Glutamatergic neuron (in vitro differentiated cells): ENCODE measurements at regions not wholly inside any gene's neighbourhood (a gene's known extent, or its start where the extent isn't known, plus 50 kb on each side); places are given as distances from the start of the nearest gene placed in this dataset.

Source experiments
- DNase-seq: peaks from one replicate; pipeline ENCODE4 v3.0.0; 2022
- H3K27ac Mint-ChIP-seq: one replicate; pipeline ENCODE4 v1.8.0; 2020; ENCODE audit warnings: mild to moderate bottlenecking, mixed read lengths, inconsistent platforms; ENCODE audit not compliant: unreplicated experiment
- H3K27me3 Mint-ChIP-seq: one replicate; pipeline ENCODE4 v1.8.0; 2020; ENCODE audit warnings: mild to moderate bottlenecking, moderate library complexity, mixed read lengths, inconsistent platforms; ENCODE audit not compliant: unreplicated experiment
- H3K36me3 Mint-ChIP-seq: one replicate; pipeline ENCODE4 v1.8.0; 2020; ENCODE audit warnings: mild to moderate bottlenecking, mixed read lengths, inconsistent platforms; ENCODE audit not compliant: unreplicated experiment
- H3K4me1 Mint-ChIP-seq: one replicate; pipeline ENCODE4 v1.8.0; 2020; ENCODE audit warnings: mild to moderate bottlenecking, low read depth, mixed read lengths, inconsistent platforms; ENCODE audit not compliant: unreplicated experiment
- H3K4me3 Mint-ChIP-seq: one replicate; pipeline ENCODE4 v1.8.0; 2020; ENCODE audit warnings: mild to moderate bottlenecking, mixed read lengths, inconsistent platforms; ENCODE audit not compliant: unreplicated experiment
- H3K9me3 Mint-ChIP-seq: one replicate; pipeline ENCODE4 v1.8.0; 2020; ENCODE audit warnings: mild to moderate bottlenecking, moderate library complexity, mixed read lengths, inconsistent platforms; ENCODE audit not compliant: unreplicated experiment
- TF ChIP-seq, protein P1 (sequence below): fragments of 200-600 bp; sonication (generic); IDR thresholded peaks from one replicate; pipeline ENCODE4 v1.5.0; 2021; ENCODE audit not compliant: partially characterized antibody, unreplicated experiment

DNA sequence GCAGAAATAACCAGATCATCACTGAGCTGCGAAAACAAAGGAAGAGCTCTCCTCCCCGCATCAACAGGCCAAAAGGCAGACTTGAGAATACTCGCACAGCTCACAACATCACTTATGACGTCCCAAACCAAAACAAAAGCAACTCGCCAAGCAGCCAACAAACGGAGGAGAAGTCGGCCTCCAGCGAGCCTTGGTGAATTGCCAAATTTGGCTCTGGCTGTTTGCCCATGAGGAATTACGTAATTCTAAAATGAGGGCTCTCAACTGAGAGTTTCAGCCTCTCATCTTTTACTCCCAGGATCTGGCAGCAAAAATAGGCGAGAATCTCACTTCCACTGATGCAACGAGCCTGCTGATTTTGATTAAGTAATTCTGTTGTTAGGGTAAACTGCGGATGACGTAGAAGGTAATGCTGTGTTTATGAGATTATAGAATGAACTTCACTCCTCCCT lies 51.7 kb upstream of the SEMA6A start:
- peaks cover 2% of the 10 kb centered on the region for H3K4me1 Mint-ChIP-seq
- DNase-seq = no peak
- H3K4me3 Mint-ChIP-seq = no peak overlapping the region
- H3K36me3 Mint-ChIP-seq = no peaks in the 10 kb centered on the region
- no peak overlapping the region for H3K27ac Mint-ChIP-seq
- peaks cover 1% of the 10 kb centered on the region for H3K27me3 Mint-ChIP-seq
- TF ChIP-seq, protein P1, sequence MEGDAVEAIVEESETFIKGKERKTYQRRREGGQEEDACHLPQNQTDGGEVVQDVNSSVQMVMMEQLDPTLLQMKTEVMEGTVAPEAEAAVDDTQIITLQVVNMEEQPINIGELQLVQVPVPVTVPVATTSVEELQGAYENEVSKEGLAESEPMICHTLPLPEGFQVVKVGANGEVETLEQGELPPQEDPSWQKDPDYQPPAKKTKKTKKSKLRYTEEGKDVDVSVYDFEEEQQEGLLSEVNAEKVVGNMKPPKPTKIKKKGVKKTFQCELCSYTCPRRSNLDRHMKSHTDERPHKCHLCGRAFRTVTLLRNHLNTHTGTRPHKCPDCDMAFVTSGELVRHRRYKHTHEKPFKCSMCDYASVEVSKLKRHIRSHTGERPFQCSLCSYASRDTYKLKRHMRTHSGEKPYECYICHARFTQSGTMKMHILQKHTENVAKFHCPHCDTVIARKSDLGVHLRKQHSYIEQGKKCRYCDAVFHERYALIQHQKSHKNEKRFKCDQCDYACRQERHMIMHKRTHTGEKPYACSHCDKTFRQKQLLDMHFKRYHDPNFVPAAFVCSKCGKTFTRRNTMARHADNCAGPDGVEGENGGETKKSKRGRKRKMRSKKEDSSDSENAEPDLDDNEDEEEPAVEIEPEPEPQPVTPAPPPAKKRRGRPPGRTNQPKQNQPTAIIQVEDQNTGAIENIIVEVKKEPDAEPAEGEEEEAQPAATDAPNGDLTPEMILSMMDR = no peak
- no peaks in the 10 kb centered on the region for H3K9me3 Mint-ChIP-seq
